Liver (tissue), 8 donors: ENCODE measurements at regions not wholly inside any gene's neighbourhood (a gene's known extent, or its start where the extent isn't known, plus 50 kb on each side); places are given as distances from the start of the nearest gene placed in this dataset.

Source experiments
- DNase-seq: peaks from one replicate; pipeline ENCODE4 v3.0.0-alpha.2; 2017; ENCODE audit warnings: low spot score
- H3K27ac ChIP-seq, 2 donors: one replicate each; pipeline ENCODE4 v1.7.0; 2013; ENCODE audit warnings: inconsistent platforms in 2 of 2, low read length in 2 of 2, control low read depth in 1 of 2, low read depth in 1 of 2, mild to moderate bottlenecking in 1 of 2
- H3K27me3 ChIP-seq, 4 donors: one replicate each; pipeline versions ENCODE4 v1.6.1 to v1.7.0; 2013; ENCODE audit warnings: low read length in 3 of 4, inconsistent platforms in 1 of 4, mild to moderate bottlenecking in 1 of 4, moderate library complexity in 1 of 4; ENCODE audit not compliant: control insufficient read depth in 4 of 4, insufficient read depth in 4 of 4
- H3K36me3 ChIP-seq, 4 donors: one replicate each; pipeline versions ENCODE4 v1.6.1 to v1.7.0; 2013; ENCODE audit warnings: low read length in 3 of 4, mild to moderate bottlenecking in 3 of 4, low read depth in 1 of 4, moderate library complexity in 1 of 4; ENCODE audit not compliant: control insufficient read depth in 4 of 4, insufficient read depth in 3 of 4
- H3K4me1 ChIP-seq, 4 donors: one replicate each; pipeline versions ENCODE4 v1.6.1 to v1.7.0; 2013; ENCODE audit warnings: low read length in 3 of 4, mild to moderate bottlenecking in 3 of 4, moderate library complexity in 1 of 4; ENCODE audit not compliant: control insufficient read depth in 4 of 4, insufficient read depth in 4 of 4
- H3K4me3 ChIP-seq, 3 donors: one replicate each; pipeline versions ENCODE4 v1.6.1 to v1.7.0; 2013; ENCODE audit warnings: low read length in 3 of 3, control low read depth in 1 of 3, low read depth in 1 of 3, mild to moderate bottlenecking in 1 of 3
- H3K9ac ChIP-seq, 2 donors: one replicate each; pipeline ENCODE4 v1.7.0; 2013; ENCODE audit warnings: low read length in 2 of 2, mild to moderate bottlenecking in 2 of 2, moderate library complexity in 2 of 2, control low read depth in 1 of 2, low read depth in 1 of 2
- H3K9me3 ChIP-seq, 4 donors: one replicate each; pipeline versions ENCODE4 v1.6.1 to v1.7.0; 2013; ENCODE audit warnings: low read length in 3 of 4; ENCODE audit not compliant: control insufficient read depth in 4 of 4
- FOXA1 ChIP-seq: IDR thresholded peaks from 2 replicates; pipeline ENCODE4 v1.6.1; 2016; ENCODE audit warnings: antibody characterized with exemption
- FOXA2 ChIP-seq: IDR thresholded peaks from 2 replicates; pipeline ENCODE4 v1.6.1; 2016; ENCODE audit warnings: antibody characterized with exemption
- GABPA ChIP-seq, 2 donors: IDR thresholded peaks in 1 of 2; conservative IDR thresholded peaks in 1 of 2; 2 replicates each; pipeline ENCODE4 v1.6.1; 2016; ENCODE audit warnings: antibody characterized with exemption in 2 of 2, mild to moderate bottlenecking in 1 of 2, moderate library complexity in 1 of 2
- JUND ChIP-seq, 2 donors: IDR thresholded peaks; 2 replicates each; pipeline ENCODE4 v1.6.1; 2016; ENCODE audit warnings: antibody characterized with exemption in 2 of 2
- NR2F2 ChIP-seq: IDR thresholded peaks from 2 replicates; pipeline ENCODE4 v1.6.1; 2016; ENCODE audit warnings: antibody characterized with exemption
- RAD21 ChIP-seq, 2 donors: IDR thresholded peaks; 2 replicates each; pipeline ENCODE4 v1.6.1; 2016; ENCODE audit warnings: antibody characterized with exemption in 2 of 2, mild to moderate bottlenecking in 2 of 2
- RXRA ChIP-seq, 2 donors: IDR thresholded peaks; 2 replicates each; pipeline ENCODE4 v1.6.1; 2017 to 2018; ENCODE audit warnings: antibody characterized with exemption in 2 of 2, mild to moderate bottlenecking in 1 of 2
- TAF1 ChIP-seq: conservative IDR thresholded peaks from 2 replicates; pipeline ENCODE4 v1.6.1; 2016; ENCODE audit warnings: antibody characterized with exemption, mild to moderate bottlenecking
- YY1 ChIP-seq: IDR thresholded peaks from 2 replicates; pipeline ENCODE4 v1.6.1; 2016; ENCODE audit warnings: antibody characterized with exemption, mild to moderate bottlenecking
- WGBS: extraction: QIAGEN DNeasy Blood & Tissue Kit; methylation state at CpG from one replicate; pipeline ENCODE4 v1.1.7; 2013; 5-methylcytosine and 5-hydroxymethylcytosine counted together
- TF ChIP-seq, protein P1 (sequence below): fragments of 150-350 bp; IDR thresholded peaks from 2 replicates; pipeline ENCODE4 v1.5.1; 2017; ENCODE audit warnings: improper control_type of control experiment, low read depth, low read length; ENCODE audit not compliant: missing input control
- TF ChIP-seq, protein P2 (sequence below): IDR thresholded peaks from 2 replicates; pipeline ENCODE4 v1.6.1; 2016; ENCODE audit warnings: antibody characterized with exemption
- TF ChIP-seq, protein P3 (sequence below): IDR thresholded peaks from 2 replicates; pipeline ENCODE4 v1.6.1; 2016; ENCODE audit warnings: antibody characterized with exemption
- TF ChIP-seq, protein P4 (sequence below): IDR thresholded peaks from 2 replicates; pipeline ENCODE4 v1.6.1; 2016; ENCODE audit warnings: antibody characterized with exemption
- donor health status: healthy.
- donor health status: healthy.
- donor health status: healthy.
- donor health status: healthy.
- donor health status: healthy.

DNA sequence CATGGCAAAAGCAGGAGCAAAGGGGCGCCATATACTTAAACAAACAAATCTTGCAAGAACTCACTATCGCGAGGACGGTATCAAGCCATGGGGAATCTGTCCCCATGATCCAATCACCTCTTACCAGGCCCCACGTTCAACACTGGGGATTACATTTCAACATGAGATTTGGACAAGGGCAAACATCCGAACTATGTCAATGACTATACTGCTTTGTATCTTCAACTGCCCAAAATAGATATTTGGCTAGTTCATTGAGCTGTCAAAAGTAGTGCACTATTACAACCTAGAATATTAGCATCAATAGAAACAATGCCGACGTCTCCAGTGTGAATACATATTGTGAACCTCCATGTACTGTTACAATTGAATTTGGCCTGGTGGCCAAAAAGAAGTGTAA, 760.4 kb downstream of the MCTP2 start (continued):
- TF ChIP-seq, protein P1, sequence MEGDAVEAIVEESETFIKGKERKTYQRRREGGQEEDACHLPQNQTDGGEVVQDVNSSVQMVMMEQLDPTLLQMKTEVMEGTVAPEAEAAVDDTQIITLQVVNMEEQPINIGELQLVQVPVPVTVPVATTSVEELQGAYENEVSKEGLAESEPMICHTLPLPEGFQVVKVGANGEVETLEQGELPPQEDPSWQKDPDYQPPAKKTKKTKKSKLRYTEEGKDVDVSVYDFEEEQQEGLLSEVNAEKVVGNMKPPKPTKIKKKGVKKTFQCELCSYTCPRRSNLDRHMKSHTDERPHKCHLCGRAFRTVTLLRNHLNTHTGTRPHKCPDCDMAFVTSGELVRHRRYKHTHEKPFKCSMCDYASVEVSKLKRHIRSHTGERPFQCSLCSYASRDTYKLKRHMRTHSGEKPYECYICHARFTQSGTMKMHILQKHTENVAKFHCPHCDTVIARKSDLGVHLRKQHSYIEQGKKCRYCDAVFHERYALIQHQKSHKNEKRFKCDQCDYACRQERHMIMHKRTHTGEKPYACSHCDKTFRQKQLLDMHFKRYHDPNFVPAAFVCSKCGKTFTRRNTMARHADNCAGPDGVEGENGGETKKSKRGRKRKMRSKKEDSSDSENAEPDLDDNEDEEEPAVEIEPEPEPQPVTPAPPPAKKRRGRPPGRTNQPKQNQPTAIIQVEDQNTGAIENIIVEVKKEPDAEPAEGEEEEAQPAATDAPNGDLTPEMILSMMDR, result no peak

DNA sequence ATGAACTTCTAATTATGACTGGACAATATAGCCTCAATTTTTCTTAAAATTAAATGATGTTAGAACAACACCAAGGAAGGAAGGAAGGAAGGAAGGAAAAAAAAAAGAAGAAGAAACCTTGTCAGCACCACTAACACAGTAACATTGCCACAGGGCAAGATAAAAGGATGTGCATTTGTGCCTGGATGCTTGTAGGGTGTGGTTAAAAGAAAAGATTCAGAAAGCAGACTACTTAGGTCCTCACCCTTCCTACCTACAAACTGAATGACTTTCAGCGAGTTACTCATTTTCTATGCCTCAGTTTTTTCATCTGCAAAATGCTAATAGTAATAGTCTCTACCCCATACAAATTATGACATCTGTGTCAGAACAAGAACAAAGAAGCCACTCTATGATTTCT, 778.3 kb downstream of the MCTP2 start:
- 71% methylated on average over 1 of the region's 1 CpG for WGBS
- H3K9me3 ChIP-seq, result no peaks in the 10 kb centered on the region
- H3K9ac ChIP-seq, result no peak overlapping the region
- peaks cover 0 to 2% (median 0%) of the 10 kb centered on the region in 4 donors for H3K27me3 ChIP-seq
- no peaks in the 10 kb centered on the region for H3K4me1 ChIP-seq
- H3K36me3 ChIP-seq, result no peaks in the 10 kb centered on the region
- no peak overlapping the region for H3K27ac ChIP-seq
- no peak for TF ChIP-seq YY1
- TF ChIP-seq, protein P2, sequence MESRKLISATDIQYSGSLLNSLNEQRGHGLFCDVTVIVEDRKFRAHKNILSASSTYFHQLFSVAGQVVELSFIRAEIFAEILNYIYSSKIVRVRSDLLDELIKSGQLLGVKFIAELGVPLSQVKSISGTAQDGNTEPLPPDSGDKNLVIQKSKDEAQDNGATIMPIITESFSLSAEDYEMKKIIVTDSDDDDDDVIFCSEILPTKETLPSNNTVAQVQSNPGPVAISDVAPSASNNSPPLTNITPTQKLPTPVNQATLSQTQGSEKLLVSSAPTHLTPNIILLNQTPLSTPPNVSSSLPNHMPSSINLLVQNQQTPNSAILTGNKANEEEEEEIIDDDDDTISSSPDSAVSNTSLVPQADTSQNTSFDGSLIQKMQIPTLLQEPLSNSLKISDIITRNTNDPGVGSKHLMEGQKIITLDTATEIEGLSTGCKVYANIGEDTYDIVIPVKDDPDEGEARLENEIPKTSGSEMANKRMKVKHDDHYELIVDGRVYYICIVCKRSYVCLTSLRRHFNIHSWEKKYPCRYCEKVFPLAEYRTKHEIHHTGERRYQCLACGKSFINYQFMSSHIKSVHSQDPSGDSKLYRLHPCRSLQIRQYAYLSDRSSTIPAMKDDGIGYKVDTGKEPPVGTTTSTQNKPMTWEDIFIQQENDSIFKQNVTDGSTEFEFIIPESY, result no peak
- no peak for TF ChIP-seq FOXA2
- TF ChIP-seq NR2F2, result no peak
- no peak for TF ChIP-seq RXRA (IDR thresholded peaks at IDR 0.05)
- no peak for TF ChIP-seq GABPA (IDR thresholded peaks at IDR 0.05 in 1 of 2, conservative IDR thresholded peaks at IDR 0.05 in 1 of 2)
- TF ChIP-seq, protein P3, sequence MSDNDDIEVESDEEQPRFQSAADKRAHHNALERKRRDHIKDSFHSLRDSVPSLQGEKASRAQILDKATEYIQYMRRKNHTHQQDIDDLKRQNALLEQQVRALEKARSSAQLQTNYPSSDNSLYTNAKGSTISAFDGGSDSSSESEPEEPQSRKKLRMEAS, result no peak
- no peak overlapping the region for H3K4me3 ChIP-seq
- no peak for DNase-seq

DNA sequence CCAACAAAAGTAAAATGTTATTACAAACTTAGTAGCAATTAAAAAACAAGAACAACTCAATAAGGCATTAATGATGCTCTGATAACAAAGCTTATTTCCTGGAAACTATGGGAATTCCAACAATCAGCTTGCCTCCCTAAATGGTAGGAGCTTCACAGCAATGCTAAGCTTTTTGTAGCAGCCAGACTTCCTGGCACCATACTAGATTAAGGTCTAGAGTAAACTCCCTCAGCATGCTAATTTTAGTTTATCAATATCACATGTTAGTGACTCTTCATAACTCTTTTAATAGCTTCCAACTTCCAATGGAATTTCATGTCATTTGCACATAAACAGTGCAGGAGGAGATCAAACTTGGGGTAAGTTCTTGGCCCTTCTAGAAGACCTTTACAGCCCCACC, 782.0 kb downstream of the MCTP2 start:
- Histone ChIP-seq H3K9me3 (no peaks in the 10 kb centered on the region), H3K9ac (no peak overlapping the region), H3K27me3 (no peaks in the 10 kb centered on the region), H3K4me3 (no peak overlapping the region), H3K4me1 (no peaks in the 10 kb centered on the region), H3K27ac (no peak overlapping the region), H3K36me3 (no peaks in the 10 kb centered on the region)
- no peak for DNase-seq
- TF ChIP-seq JUND (IDR thresholded peaks at IDR 0.05) (no peak), RAD21 (IDR thresholded peaks at IDR 0.05) (peak in 1 of 2 donors; percentile 8), YY1 (no peak), FOXA1 (no peak), TAF1 (no peak), RXRA (IDR thresholded peaks at IDR 0.05) (no peak), NR2F2 (peak; percentile 14)

DNA sequence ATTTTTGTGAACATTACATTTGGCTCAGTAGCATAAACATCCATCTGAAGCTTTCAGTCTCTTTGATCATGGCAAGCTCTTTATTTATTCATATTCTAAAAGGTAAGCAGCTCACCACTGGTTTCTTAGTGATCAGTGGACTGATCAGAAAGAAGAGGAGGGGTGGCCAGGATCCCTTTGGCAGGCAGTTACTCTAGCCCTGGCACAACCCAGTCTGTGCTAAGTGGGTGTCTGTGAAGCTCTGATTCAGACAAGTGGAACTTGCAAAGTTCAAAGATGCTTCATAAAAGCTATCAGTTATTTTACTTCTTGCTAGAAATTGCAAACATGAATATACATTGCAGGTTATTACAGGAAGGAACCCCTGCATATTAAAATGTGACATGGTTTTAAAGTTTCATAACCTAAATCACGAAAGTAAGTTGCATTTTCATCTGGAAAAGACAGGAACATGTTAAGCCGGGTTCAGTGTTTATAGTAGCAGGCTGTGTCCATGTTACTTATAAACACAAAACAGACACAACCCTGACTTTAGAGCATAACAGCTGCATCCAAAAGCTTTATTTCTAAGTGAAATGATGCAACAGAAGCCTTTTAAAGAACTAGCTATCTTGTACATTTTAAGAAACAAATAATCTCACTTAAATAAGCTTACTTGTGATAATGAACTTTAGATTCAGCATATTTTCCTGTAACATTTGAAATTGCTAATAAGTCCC, 785.3 kb downstream of the MCTP2 start:
- no peaks in the 10 kb centered on the region for H3K9me3 ChIP-seq
- TF ChIP-seq RXRA (IDR thresholded peaks at IDR 0.05) (no peak), YY1 (no peak), RAD21 (IDR thresholded peaks at IDR 0.05) (peak in 1 of 2 donors; percentile 8)
- TF ChIP-seq, protein P4, sequence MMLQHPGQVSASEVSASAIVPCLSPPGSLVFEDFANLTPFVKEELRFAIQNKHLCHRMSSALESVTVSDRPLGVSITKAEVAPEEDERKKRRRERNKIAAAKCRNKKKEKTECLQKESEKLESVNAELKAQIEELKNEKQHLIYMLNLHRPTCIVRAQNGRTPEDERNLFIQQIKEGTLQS, result no peak
- H3K4me3 ChIP-seq, result no peak overlapping the region
- H3K27ac ChIP-seq, result no peak overlapping the region
- H3K36me3 ChIP-seq, result no peaks in the 10 kb centered on the region
- no peak for DNase-seq
- 55% methylated on average over 2 of the region's 2 CpGs for WGBS
- H3K9ac ChIP-seq, result no peak overlapping the region
- no peaks in the 10 kb centered on the region for H3K4me1 ChIP-seq
- no peaks in the 10 kb centered on the region for H3K27me3 ChIP-seq
